Esophagus squamous epithelium (tissue), 4 donors: ENCODE measurements at regions not wholly inside any gene's neighbourhood (a gene's known extent, or its start where the extent isn't known, plus 50 kb on each side); places are given as distances from the start of the nearest gene placed in this dataset.

Experiments used
- CTCF ChIP-seq, 6 experiments: fragments of 450-650 bp in 4 of 6; fragments of 200-600 bp in 2 of 6; sonication (generic) in 2 of 6; IDR thresholded peaks; one replicate each; pipeline ENCODE4 v1.5.1; 2016 to 2019; ENCODE audit warnings: antibody characterized with exemption in 6 of 6, mild to moderate bottlenecking in 4 of 6, moderate library complexity in 4 of 6
- POLR2A ChIP-seq, 4 donors: fragments of 450-650 bp; IDR thresholded peaks; one replicate each; pipeline ENCODE4 v1.6.1; 2017; ENCODE audit warnings: antibody characterized with exemption in 4 of 4, mild to moderate bottlenecking in 4 of 4, moderate library complexity in 3 of 4

- TF ChIP-seq CTCF (IDR thresholded peaks at IDR 0.05) (no peak), POLR2A (IDR thresholded peaks at IDR 0.05) (no peak)
Measured at GRCh38 chrX:15977644-15978043, 123.0 kb upstream of the AP1S2 start.
